ENCODE measurements at regions not wholly inside any gene's neighbourhood (a gene's known extent, or its start where the extent isn't known, plus 50 kb on each side); places are given as distances from the start of the nearest gene placed in this dataset.

GRCh38 chr10:91043173-91043910, 122.5 kb upstream of the ANKRD1 start:
- H3K9me3 ChIP-seq (ENCODE audit: control insufficient read depth, insufficient read depth, low read length) = no peaks in the 10 kb centered on the region
- no peak overlapping the region for H3K4me3 ChIP-seq (ENCODE audit: low read depth, low read length)
- H3K4me1 ChIP-seq (ENCODE audit: control insufficient read depth, insufficient read depth, low read length) = no peaks in the 10 kb centered on the region
- peaks cover 2% of the 10 kb centered on the region for H3K27me3 ChIP-seq (ENCODE audit: control insufficient read depth, insufficient read depth, low read length)
- H3K36me3 ChIP-seq (ENCODE audit: control insufficient read depth, insufficient read depth, low read length) = no peaks in the 10 kb centered on the region
- H3K9ac ChIP-seq (ENCODE audit: low read depth, low read length) = no peak overlapping the region

- H3K4me3 ChIP-seq (ENCODE audit: low read depth, low read length) = no peak overlapping the region
- H3K36me3 ChIP-seq (ENCODE audit: control insufficient read depth, insufficient read depth, low read length) = no peaks in the 10 kb centered on the region
- no peak overlapping the region for H3K9ac ChIP-seq (ENCODE audit: low read depth, low read length)
- H3K4me1 ChIP-seq (ENCODE audit: control insufficient read depth, insufficient read depth, low read length) = no peaks in the 10 kb centered on the region
- H3K27me3 ChIP-seq (ENCODE audit: control insufficient read depth, insufficient read depth, low read length) = no peaks in the 10 kb centered on the region
- H3K9me3 ChIP-seq (ENCODE audit: control insufficient read depth, insufficient read depth, low read length) = no peaks in the 10 kb centered on the region
Measured at GRCh38 chr10:91046869-91047268, 126.0 kb upstream of the ANKRD1 start.

- no peak overlapping the region for H3K4me3 ChIP-seq (ENCODE audit: low read depth, low read length)
- no peak overlapping the region for H3K9ac ChIP-seq (ENCODE audit: low read depth, low read length)
- no peaks in the 10 kb centered on the region for H3K9me3 ChIP-seq (ENCODE audit: control insufficient read depth, insufficient read depth, low read length)
- H3K4me1 ChIP-seq (ENCODE audit: control insufficient read depth, insufficient read depth, low read length) = no peaks in the 10 kb centered on the region
- no peaks in the 10 kb centered on the region for H3K36me3 ChIP-seq (ENCODE audit: control insufficient read depth, insufficient read depth, low read length)
- H3K27me3 ChIP-seq (ENCODE audit: control insufficient read depth, insufficient read depth, low read length) = no peaks in the 10 kb centered on the region
Measured at GRCh38 chr10:91048380-91048779, 127.5 kb upstream of the ANKRD1 start.

GRCh38 chr10:91049296-91049987, 128.6 kb upstream of the ANKRD1 start:
- Histone ChIP-seq H3K27me3 (ENCODE audit: control insufficient read depth, insufficient read depth, low read length) (no peaks in the 10 kb centered on the region), H3K4me3 (ENCODE audit: low read depth, low read length) (no peak overlapping the region), H3K36me3 (ENCODE audit: control insufficient read depth, insufficient read depth, low read length) (no peaks in the 10 kb centered on the region), H3K9me3 (ENCODE audit: control insufficient read depth, insufficient read depth, low read length) (no peaks in the 10 kb centered on the region), H3K9ac (ENCODE audit: low read depth, low read length) (no peak overlapping the region), H3K4me1 (ENCODE audit: control insufficient read depth, insufficient read depth, low read length) (no peaks in the 10 kb centered on the region)

- no peaks in the 10 kb centered on the region for H3K9me3 ChIP-seq (ENCODE audit: control insufficient read depth, insufficient read depth, low read length)
- no peak overlapping the region for H3K9ac ChIP-seq (ENCODE audit: low read depth, low read length)
- H3K4me3 ChIP-seq (ENCODE audit: low read depth, low read length) = no peak overlapping the region
- H3K4me1 ChIP-seq (ENCODE audit: control insufficient read depth, insufficient read depth, low read length) = no peaks in the 10 kb centered on the region
- no peaks in the 10 kb centered on the region for H3K27me3 ChIP-seq (ENCODE audit: control insufficient read depth, insufficient read depth, low read length)
- no peaks in the 10 kb centered on the region for H3K36me3 ChIP-seq (ENCODE audit: control insufficient read depth, insufficient read depth, low read length)
Measured at GRCh38 chr10:91049988-91050360, 129.1 kb upstream of the ANKRD1 start.

- Histone ChIP-seq H3K36me3 (ENCODE audit: control insufficient read depth, insufficient read depth, low read length) (no peaks in the 10 kb centered on the region), H3K4me3 (ENCODE audit: low read depth, low read length) (no peak overlapping the region), H3K4me1 (ENCODE audit: control insufficient read depth, insufficient read depth, low read length) (no peaks in the 10 kb centered on the region), H3K27me3 (ENCODE audit: control insufficient read depth, insufficient read depth, low read length) (no peaks in the 10 kb centered on the region), H3K9me3 (ENCODE audit: control insufficient read depth, insufficient read depth, low read length) (no peaks in the 10 kb centered on the region), H3K9ac (ENCODE audit: low read depth, low read length) (no peak overlapping the region)
Measured at GRCh38 chr10:91050371-91051034, 129.6 kb upstream of the ANKRD1 start.

- H3K9ac ChIP-seq (ENCODE audit: low read depth, low read length) = no peak overlapping the region
- no peaks in the 10 kb centered on the region for H3K27me3 ChIP-seq (ENCODE audit: control insufficient read depth, insufficient read depth, low read length)
- H3K4me3 ChIP-seq (ENCODE audit: low read depth, low read length) = no peak overlapping the region
- H3K4me1 ChIP-seq (ENCODE audit: control insufficient read depth, insufficient read depth, low read length) = no peaks in the 10 kb centered on the region
- no peaks in the 10 kb centered on the region for H3K9me3 ChIP-seq (ENCODE audit: control insufficient read depth, insufficient read depth, low read length)
- no peaks in the 10 kb centered on the region for H3K36me3 ChIP-seq (ENCODE audit: control insufficient read depth, insufficient read depth, low read length)
Measured at GRCh38 chr10:91051829-91052228, 130.9 kb upstream of the ANKRD1 start.

- Histone ChIP-seq H3K4me1 (ENCODE audit: control insufficient read depth, insufficient read depth, low read length) (no peaks in the 10 kb centered on the region), H3K9ac (ENCODE audit: low read depth, low read length) (no peak overlapping the region), H3K36me3 (ENCODE audit: control insufficient read depth, insufficient read depth, low read length) (no peaks in the 10 kb centered on the region), H3K27me3 (ENCODE audit: control insufficient read depth, insufficient read depth, low read length) (no peaks in the 10 kb centered on the region), H3K4me3 (ENCODE audit: low read depth, low read length) (no peak overlapping the region), H3K9me3 (ENCODE audit: control insufficient read depth, insufficient read depth, low read length) (no peaks in the 10 kb centered on the region)
Measured at GRCh38 chr10:91054325-91054724, 133.4 kb upstream of the ANKRD1 start.

GRCh38 chr10:91061187-91061586, 140.3 kb upstream of the ANKRD1 start:
- H3K9ac ChIP-seq (ENCODE audit: low read depth, low read length) = no peak overlapping the region
- no peaks in the 10 kb centered on the region for H3K4me1 ChIP-seq (ENCODE audit: control insufficient read depth, insufficient read depth, low read length)
- no peaks in the 10 kb centered on the region for H3K9me3 ChIP-seq (ENCODE audit: control insufficient read depth, insufficient read depth, low read length)
- no peak overlapping the region for H3K4me3 ChIP-seq (ENCODE audit: low read depth, low read length)
- H3K27me3 ChIP-seq (ENCODE audit: control insufficient read depth, insufficient read depth, low read length) = no peaks in the 10 kb centered on the region
- H3K36me3 ChIP-seq (ENCODE audit: control insufficient read depth, insufficient read depth, low read length) = no peaks in the 10 kb centered on the region

- Histone ChIP-seq H3K4me1 (ENCODE audit: control insufficient read depth, insufficient read depth, low read length) (no peaks in the 10 kb centered on the region), H3K9ac (ENCODE audit: low read depth, low read length) (no peak overlapping the region), H3K4me3 (ENCODE audit: low read depth, low read length) (no peak overlapping the region), H3K36me3 (ENCODE audit: control insufficient read depth, insufficient read depth, low read length) (no peaks in the 10 kb centered on the region), H3K9me3 (ENCODE audit: control insufficient read depth, insufficient read depth, low read length) (no peaks in the 10 kb centered on the region), H3K27me3 (ENCODE audit: control insufficient read depth, insufficient read depth, low read length) (no peaks in the 10 kb centered on the region)
Measured at GRCh38 chr10:91061608-91062007, 140.7 kb upstream of the ANKRD1 start.

- H3K36me3 ChIP-seq (ENCODE audit: control insufficient read depth, insufficient read depth, low read length) = no peaks in the 10 kb centered on the region
- no peak overlapping the region for H3K4me3 ChIP-seq (ENCODE audit: low read depth, low read length)
- H3K9ac ChIP-seq (ENCODE audit: low read depth, low read length) = no peak overlapping the region
- H3K9me3 ChIP-seq (ENCODE audit: control insufficient read depth, insufficient read depth, low read length) = no peaks in the 10 kb centered on the region
- H3K4me1 ChIP-seq (ENCODE audit: control insufficient read depth, insufficient read depth, low read length) = no peaks in the 10 kb centered on the region
- no peaks in the 10 kb centered on the region for H3K27me3 ChIP-seq (ENCODE audit: control insufficient read depth, insufficient read depth, low read length)
Measured at GRCh38 chr10:91062091-91062490, 141.2 kb upstream of the ANKRD1 start.

GRCh38 chr10:91071786-91072185, 148.7 kb upstream of the PCGF5 start:
- Histone ChIP-seq H3K4me3 (ENCODE audit: low read depth, low read length) (no peak overlapping the region), H3K27me3 (ENCODE audit: control insufficient read depth, insufficient read depth, low read length) (no peaks in the 10 kb centered on the region), H3K36me3 (ENCODE audit: control insufficient read depth, insufficient read depth, low read length) (no peaks in the 10 kb centered on the region), H3K9me3 (ENCODE audit: control insufficient read depth, insufficient read depth, low read length) (no peaks in the 10 kb centered on the region), H3K4me1 (ENCODE audit: control insufficient read depth, insufficient read depth, low read length) (no peaks in the 10 kb centered on the region), H3K9ac (ENCODE audit: low read depth, low read length) (no peak overlapping the region)
